SU-DHL-6 (cell line): ENCODE measurements at regions not wholly inside any gene's neighbourhood (a gene's known extent, or its start where the extent isn't known, plus 50 kb on each side); places are given as distances from the start of the nearest gene placed in this dataset.

Experiments used
- H2AFZ ChIP-seq: fragments of 200-600 bp; sonication (generic); 2 replicates; pipeline ENCODE4 v1.6.1; 2014; ENCODE audit warnings: low read depth, mild to moderate bottlenecking, moderate library complexity, mixed read lengths, antibody characterized with exemption, low read length; ENCODE audit not compliant: severe bottlenecking
- H3F3A ChIP-seq: fragments of 200-600 bp; shearing (Covaris generic); 2 replicates; pipeline ENCODE4 v1.6.0; 2016; ENCODE audit warnings: antibody characterized with exemption, mild to moderate bottlenecking; ENCODE audit not compliant: insufficient read depth
- H3K27ac ChIP-seq: fragments of 200-600 bp; sonication (generic); 2 replicates; pipeline ENCODE4 v1.5.1; 2016; ENCODE audit warnings: low read depth, mild to moderate bottlenecking, low read length, moderate library complexity, mixed read lengths
- H3K27me3 ChIP-seq: fragments of 200-600 bp; sonication (generic), shearing (Covaris generic); 2 replicates; pipeline ENCODE4 v1.6.0; 2014; ENCODE audit warnings: mild to moderate bottlenecking, low read length
- H3K36me3 ChIP-seq: fragments of 200-600 bp; sonication (generic); 2 replicates; pipeline ENCODE4 v1.6.1; 2014; ENCODE audit warnings: mild to moderate bottlenecking, low read length, mixed read lengths
- H3K4me2 ChIP-seq: fragments of 300-600, 200-600 bp; shearing (Covaris generic), sonication (generic); 2 replicates; pipeline ENCODE4 v1.6.0; 2014; ENCODE audit warnings: low read length, low read depth, mild to moderate bottlenecking; ENCODE audit not compliant: poor library complexity, severe bottlenecking
- H3K4me3 ChIP-seq: fragments of 200-600 bp; sonication (generic); 2 replicates; pipeline ENCODE4 v1.5.1; 2014; ENCODE audit warnings: antibody characterized with exemption, low read length, mild to moderate bottlenecking, mixed read lengths; ENCODE audit not compliant: insufficient read depth, poor library complexity, severe bottlenecking
- H3K79me2 ChIP-seq: fragments of 200-600 bp; sonication (generic); 2 replicates; pipeline ENCODE4 v1.6.1; 2014; ENCODE audit warnings: mild to moderate bottlenecking, low read length, moderate library complexity; ENCODE audit not compliant: insufficient read depth
- H3K9ac ChIP-seq: fragments of 200-600 bp; sonication (generic); 2 replicates; pipeline ENCODE4 v1.7.0; 2014; ENCODE audit warnings: mild to moderate bottlenecking, low read length
- H3K9me2 ChIP-seq: fragments of 200-600 bp; sonication (generic); replicated peaks from 2 replicates; pipeline ENCODE4 v1.6.1; 2014; ENCODE audit warnings: low read length; ENCODE audit not compliant: insufficient read depth
- H3K9me3 ChIP-seq: fragments of 200-600 bp; sonication (generic); 2 replicates; pipeline ENCODE4 v1.6.1; 2014; ENCODE audit warnings: low read length, mixed read lengths; ENCODE audit not compliant: insufficient read depth
- H4K20me1 ChIP-seq: fragments of 200-600 bp; sonication (generic); 2 replicates; pipeline ENCODE4 v1.6.1; 2014; ENCODE audit warnings: low read depth, mild to moderate bottlenecking, antibody characterized with exemption, low read length, moderate library complexity, mixed read lengths
- EZH2phosphoT487 ChIP-seq: fragments of 200-600 bp; sonication (generic), shearing (Covaris generic); conservative IDR thresholded peaks from 2 replicates; pipeline ENCODE4 v1.6.1; 2018; ENCODE audit warnings: mild to moderate bottlenecking, antibody characterized with exemption, low read length, moderate library complexity, mixed read lengths
- TF ChIP-seq, protein P1 (sequence below): fragments of 200-600 bp; sonication (generic); IDR thresholded peaks from one replicate; pipeline ENCODE4 v1.5.1; 2017; ENCODE audit warnings: antibody characterized with exemption, mild to moderate bottlenecking, low read length, moderate library complexity; ENCODE audit not compliant: insufficient read depth, poor library complexity, severe bottlenecking

DNA sequence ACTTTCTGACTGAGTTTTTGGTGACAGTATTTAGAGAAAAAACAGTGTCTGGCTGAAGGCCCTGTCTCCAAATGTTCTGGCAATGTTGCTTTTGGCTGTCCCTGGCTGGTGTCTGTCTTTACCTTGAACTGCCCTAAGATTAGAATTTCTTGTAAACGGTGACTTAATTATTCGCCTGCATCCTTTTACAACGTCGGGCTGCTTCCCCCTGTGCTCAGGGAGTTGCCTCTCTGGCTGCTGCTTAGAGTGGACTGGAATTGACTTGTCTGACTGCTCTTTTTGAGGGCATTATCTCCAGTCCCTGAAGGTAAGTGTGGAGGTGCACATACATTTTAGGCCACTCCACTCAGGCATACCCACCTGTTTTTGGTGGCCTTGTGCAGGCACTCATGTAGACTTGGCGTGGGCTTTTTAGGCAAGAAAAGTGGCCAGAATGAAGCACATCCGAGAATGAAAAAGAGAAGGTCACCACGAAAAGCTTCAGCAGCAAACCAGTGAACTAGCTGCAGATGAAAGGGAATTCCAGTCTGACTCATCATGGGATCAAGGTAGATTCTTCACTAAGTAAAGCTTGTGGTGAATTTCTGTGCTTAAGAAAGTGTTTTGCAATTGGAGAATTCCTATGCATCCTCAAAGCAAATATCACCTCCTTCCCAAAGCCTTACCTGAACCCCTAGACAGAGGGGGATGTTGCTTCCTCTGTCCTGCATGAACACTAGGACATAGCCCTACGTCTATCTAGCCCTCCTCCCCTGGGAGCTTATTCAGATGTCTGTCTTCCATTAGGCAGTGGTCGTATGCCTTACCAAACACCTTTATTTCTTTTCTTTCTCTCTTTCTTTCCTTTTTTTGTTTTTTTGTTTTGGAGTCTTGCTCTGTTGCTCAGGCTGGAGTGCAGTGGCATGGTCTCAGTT, 230.3 kb upstream of the TRIB2 start:
- TF ChIP-seq EZH2phosphoT487, result no peak
- TF ChIP-seq, protein P1, sequence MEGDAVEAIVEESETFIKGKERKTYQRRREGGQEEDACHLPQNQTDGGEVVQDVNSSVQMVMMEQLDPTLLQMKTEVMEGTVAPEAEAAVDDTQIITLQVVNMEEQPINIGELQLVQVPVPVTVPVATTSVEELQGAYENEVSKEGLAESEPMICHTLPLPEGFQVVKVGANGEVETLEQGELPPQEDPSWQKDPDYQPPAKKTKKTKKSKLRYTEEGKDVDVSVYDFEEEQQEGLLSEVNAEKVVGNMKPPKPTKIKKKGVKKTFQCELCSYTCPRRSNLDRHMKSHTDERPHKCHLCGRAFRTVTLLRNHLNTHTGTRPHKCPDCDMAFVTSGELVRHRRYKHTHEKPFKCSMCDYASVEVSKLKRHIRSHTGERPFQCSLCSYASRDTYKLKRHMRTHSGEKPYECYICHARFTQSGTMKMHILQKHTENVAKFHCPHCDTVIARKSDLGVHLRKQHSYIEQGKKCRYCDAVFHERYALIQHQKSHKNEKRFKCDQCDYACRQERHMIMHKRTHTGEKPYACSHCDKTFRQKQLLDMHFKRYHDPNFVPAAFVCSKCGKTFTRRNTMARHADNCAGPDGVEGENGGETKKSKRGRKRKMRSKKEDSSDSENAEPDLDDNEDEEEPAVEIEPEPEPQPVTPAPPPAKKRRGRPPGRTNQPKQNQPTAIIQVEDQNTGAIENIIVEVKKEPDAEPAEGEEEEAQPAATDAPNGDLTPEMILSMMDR, result no peak
- H3K4me2 ChIP-seq, result no peak overlapping the region
- H3K4me3 ChIP-seq, result no peak overlapping the region
- H3K9me3 ChIP-seq, result no peaks in the 10 kb centered on the region
- no peaks in the 10 kb centered on the region for H3K36me3 ChIP-seq
- H4K20me1 ChIP-seq, result no peaks in the 10 kb centered on the region
- no peak overlapping the region for H2AFZ ChIP-seq
- H3K9ac ChIP-seq, result no peak overlapping the region
- H3K79me2 ChIP-seq, result no peaks in the 10 kb centered on the region
- no peaks in the 10 kb centered on the region for H3F3A ChIP-seq
- no peaks in the 10 kb centered on the region for H3K9me2 ChIP-seq
- no peak overlapping the region for H3K27ac ChIP-seq
- no peaks in the 10 kb centered on the region for H3K27me3 ChIP-seq

DNA sequence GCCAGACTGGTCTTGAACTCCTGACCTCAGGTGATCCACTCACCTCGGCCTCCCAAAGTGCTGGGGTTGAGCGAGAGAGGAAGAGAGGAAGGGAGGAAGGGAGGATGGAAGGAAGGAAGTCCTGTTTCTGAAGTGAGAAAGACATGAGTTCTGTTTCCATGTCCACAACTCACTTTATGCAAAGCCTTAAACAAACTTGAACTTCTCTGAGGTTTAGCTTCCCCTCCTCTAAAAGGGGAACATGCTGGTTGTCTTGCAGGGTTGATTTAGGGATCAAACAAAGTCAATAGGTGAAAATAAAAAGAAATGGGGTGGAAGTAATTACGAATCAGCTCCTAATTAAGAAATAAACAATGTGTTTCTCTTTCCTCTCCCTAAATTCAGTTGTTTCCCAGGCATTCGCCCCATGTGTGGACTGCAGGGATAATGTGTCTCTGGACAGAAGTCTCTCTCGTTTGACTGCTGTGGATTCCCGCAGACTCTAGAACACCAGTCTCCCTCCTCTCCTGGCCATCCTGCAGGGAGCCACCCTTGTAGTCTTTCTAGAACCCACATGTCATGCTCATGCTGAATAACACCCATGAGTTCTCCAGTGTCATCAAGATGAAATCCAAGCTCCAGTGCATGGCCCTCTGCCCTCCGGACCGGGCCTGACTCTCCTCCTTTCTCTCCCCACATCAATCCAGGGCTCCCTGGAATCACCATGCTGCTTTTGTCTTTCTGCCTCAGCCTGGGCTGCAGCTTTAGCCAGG, 229.3 kb upstream of the TRIB2 start:
- no peaks in the 10 kb centered on the region for H3K79me2 ChIP-seq
- H3K9ac ChIP-seq, result no peak overlapping the region
- H3K27me3 ChIP-seq, result no peaks in the 10 kb centered on the region
- no peak overlapping the region for H3K4me2 ChIP-seq
- no peak overlapping the region for H3K4me3 ChIP-seq
- TF ChIP-seq EZH2phosphoT487, result no peak
- H2AFZ ChIP-seq, result no peak overlapping the region
- H3K36me3 ChIP-seq, result no peaks in the 10 kb centered on the region
- H3K27ac ChIP-seq, result no peak overlapping the region
- no peaks in the 10 kb centered on the region for H3F3A ChIP-seq
- no peaks in the 10 kb centered on the region for H4K20me1 ChIP-seq
- no peaks in the 10 kb centered on the region for H3K9me2 ChIP-seq
- H3K9me3 ChIP-seq, result no peaks in the 10 kb centered on the region

DNA sequence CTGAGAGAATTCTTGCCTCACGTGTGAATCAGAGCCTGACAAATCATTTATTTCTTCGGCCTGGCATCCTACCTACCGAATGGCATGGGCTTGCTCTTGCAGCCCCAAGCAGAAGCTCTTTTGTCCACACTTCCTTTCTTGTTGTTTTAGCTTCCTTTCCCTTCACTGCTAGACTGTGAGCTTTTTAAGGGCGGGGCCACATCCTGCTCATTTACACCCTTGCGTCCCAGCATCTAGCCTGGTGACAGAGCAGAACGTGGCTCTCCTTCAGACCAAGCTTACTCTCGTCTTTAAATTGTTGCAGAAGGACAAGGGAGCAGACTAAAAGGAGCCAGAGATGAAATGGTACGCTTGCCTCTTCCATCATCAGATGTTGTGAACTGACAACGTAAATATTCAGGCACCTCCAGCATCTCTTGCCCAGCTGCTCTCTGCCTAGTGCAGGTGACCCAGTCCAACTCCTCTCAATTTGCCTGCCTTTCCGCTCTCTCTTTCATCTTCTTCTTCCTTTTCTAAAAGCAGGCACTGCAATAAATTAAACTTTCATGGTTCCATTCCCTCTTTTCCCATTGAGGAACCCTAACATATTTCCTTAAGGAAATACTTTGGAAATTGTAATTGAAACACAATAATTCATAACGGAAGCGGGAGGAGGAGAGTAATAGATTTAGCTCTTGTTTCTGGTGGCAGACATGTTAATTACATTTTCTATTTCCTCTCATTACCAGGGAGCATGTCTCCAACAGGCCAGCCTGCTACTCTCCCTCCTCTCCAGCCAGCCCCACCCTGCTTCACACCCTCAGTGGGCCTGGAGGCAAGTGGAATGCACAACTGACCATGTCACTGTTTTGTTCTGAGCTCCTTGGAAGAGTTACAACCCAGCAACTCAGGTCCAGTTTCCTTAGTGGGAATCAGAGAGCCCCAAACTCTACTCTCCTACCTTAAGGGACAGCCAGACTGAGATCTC, 228.1 kb upstream of the TRIB2 start:
- no peaks in the 10 kb centered on the region for H4K20me1 ChIP-seq
- TF ChIP-seq, protein P1, result no peak
- TF ChIP-seq EZH2phosphoT487, result no peak
- H2AFZ ChIP-seq, result no peak overlapping the region
- no peaks in the 10 kb centered on the region for H3K27me3 ChIP-seq
- no peaks in the 10 kb centered on the region for H3K79me2 ChIP-seq
- H3K9me3 ChIP-seq, result no peaks in the 10 kb centered on the region
- H3K36me3 ChIP-seq, result no peaks in the 10 kb centered on the region
- no peaks in the 10 kb centered on the region for H3K9me2 ChIP-seq
- no peak overlapping the region for H3K4me3 ChIP-seq
- no peak overlapping the region for H3K9ac ChIP-seq
- H3F3A ChIP-seq, result no peaks in the 10 kb centered on the region
- no peak overlapping the region for H3K4me2 ChIP-seq
- no peak overlapping the region for H3K27ac ChIP-seq
